ENCODE measurements at regions not wholly inside any gene's neighbourhood (a gene's known extent, or its start where the extent isn't known, plus 50 kb on each side); places are given as distances from the start of the nearest gene placed in this dataset.

DNA sequence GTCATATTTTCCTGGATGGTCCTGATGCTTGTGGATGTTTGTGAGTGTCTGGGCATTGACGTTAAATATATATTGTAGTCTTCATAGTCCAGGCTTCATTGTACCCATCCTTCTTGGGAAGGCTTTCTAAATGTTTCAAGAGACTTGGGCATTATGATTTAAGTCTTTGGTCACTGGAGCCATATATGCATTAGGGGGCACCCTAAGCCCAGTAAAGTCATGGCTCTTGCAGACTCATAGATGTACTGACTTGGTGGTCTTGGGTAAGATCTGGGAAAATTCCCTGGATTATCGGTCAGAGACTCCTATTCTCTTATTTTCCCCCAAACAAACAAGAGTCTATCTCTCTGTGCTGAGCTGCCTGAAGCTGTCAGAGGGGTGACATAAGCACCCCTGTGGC, 271.1 kb downstream of the TRIM36 start:
- POLR2A ChIA-PET (ENCODE audit: low non-redundant PET), result no interaction called here
- Histone ChIP-seq H3K4me1 (ENCODE audit: insufficient read depth, low read length, poor library complexity, severe bottlenecking) (no peaks in the 10 kb centered on the region), H3K36me3 (ENCODE audit: insufficient read depth, low read length, poor library complexity, severe bottlenecking) (no peaks in the 10 kb centered on the region), H3K9me3 (ENCODE audit: low read depth, low read length, poor library complexity, severe bottlenecking) (no peaks in the 10 kb centered on the region), H3K27ac (ENCODE audit: low read depth, low read length, poor library complexity, severe bottlenecking) (no peak overlapping the region), H3K27me3 (replicated peaks; ENCODE audit: insufficient read depth, low read depth, low read length, poor library complexity) (no peaks in the 10 kb centered on the region), H3K4me3 (ENCODE audit: low read depth, low read length, poor library complexity, severe bottlenecking) (no peak overlapping the region)
- DNase-seq (ENCODE audit: low spot score), result peak; percentile 16
- BruUV-seq (replicated peaks), result no TSS peak
- intact Hi-C loops (cut with micrococcal nuclease; ENCODE audit: unreplicated experiment), result loop anchor here (5.0 kb wide), 1 partner anchor 169 kb away; no protein-coding TSS in a partner anchor
- TF ChIP-seq, protein P1, sequence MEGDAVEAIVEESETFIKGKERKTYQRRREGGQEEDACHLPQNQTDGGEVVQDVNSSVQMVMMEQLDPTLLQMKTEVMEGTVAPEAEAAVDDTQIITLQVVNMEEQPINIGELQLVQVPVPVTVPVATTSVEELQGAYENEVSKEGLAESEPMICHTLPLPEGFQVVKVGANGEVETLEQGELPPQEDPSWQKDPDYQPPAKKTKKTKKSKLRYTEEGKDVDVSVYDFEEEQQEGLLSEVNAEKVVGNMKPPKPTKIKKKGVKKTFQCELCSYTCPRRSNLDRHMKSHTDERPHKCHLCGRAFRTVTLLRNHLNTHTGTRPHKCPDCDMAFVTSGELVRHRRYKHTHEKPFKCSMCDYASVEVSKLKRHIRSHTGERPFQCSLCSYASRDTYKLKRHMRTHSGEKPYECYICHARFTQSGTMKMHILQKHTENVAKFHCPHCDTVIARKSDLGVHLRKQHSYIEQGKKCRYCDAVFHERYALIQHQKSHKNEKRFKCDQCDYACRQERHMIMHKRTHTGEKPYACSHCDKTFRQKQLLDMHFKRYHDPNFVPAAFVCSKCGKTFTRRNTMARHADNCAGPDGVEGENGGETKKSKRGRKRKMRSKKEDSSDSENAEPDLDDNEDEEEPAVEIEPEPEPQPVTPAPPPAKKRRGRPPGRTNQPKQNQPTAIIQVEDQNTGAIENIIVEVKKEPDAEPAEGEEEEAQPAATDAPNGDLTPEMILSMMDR (conservative IDR thresholded peaks at IDR 0.05; ENCODE audit: low read depth, low read length), result no peak
- TF ChIP-seq EZH2 (IDR thresholded peaks at IDR 0.05; ENCODE audit: borderline replicate concordance, low read depth, low read length, poor library complexity, severe bottlenecking), result no peak
- CTCF ChIA-PET, result no interaction called here

DNA sequence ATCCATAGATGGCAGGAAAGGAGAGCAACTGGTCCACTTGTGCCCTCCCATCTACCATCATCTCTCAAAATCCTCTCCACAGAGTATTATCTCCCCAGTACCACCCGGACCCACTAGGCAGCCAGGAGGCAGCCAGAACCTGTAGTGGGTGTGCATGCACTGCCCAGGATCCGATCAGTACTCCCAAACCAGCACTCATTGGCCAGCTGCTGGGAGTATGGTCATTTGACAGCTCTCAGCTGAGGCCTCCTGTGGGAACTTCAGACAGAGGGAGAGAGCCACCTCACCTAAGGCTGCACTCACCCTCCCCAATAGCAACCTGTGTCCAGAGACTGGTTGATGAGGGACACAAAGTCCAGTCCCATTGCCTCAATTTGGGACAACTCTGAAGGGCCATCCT, 286.0 kb downstream of the TRIM36 start:
- no peaks in the 10 kb centered on the region for H3K36me3 ChIP-seq (ENCODE audit: insufficient read depth, low read length, poor library complexity, severe bottlenecking)
- no peak for DNase-seq (ENCODE audit: low spot score)
- H3K27me3 ChIP-seq (replicated peaks; ENCODE audit: insufficient read depth, low read depth, low read length, poor library complexity), result no peaks in the 10 kb centered on the region
- CTCF ChIA-PET, result no interaction called here
- POLR2A ChIA-PET (ENCODE audit: low non-redundant PET), result no interaction called here
- no peaks in the 10 kb centered on the region for H3K4me1 ChIP-seq (ENCODE audit: insufficient read depth, low read length, poor library complexity, severe bottlenecking)
- H3K4me3 ChIP-seq (ENCODE audit: low read depth, low read length, poor library complexity, severe bottlenecking), result no peak overlapping the region
- TF ChIP-seq, protein P1 (conservative IDR thresholded peaks at IDR 0.05; ENCODE audit: low read depth, low read length), result no peak
- TF ChIP-seq EZH2 (IDR thresholded peaks at IDR 0.05; ENCODE audit: borderline replicate concordance, low read depth, low read length, poor library complexity, severe bottlenecking), result no peak
- intact Hi-C loops (cut with micrococcal nuclease; ENCODE audit: unreplicated experiment), result no loop called here
- no TSS peak for BruUV-seq (replicated peaks)
- H3K9me3 ChIP-seq (ENCODE audit: low read depth, low read length, poor library complexity, severe bottlenecking), result no peaks in the 10 kb centered on the region
- no peak overlapping the region for H3K27ac ChIP-seq (ENCODE audit: low read depth, low read length, poor library complexity, severe bottlenecking)

DNA sequence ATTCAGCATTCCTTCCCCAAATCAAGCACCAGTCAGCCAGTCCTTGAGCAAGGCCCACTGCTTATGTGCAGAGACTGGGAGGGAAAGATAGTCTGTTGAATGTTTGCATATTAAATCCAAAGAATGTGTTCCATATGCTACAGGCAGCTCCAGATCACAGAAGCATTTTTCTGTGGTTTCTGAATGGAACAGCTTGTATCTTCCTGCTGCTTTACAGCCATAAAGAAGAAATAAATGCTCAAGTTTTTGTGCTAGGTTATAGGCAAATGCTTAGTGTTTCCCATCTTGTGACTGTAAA, 310.3 kb downstream of the TRIM36 start:
- TF ChIP-seq, protein P1 (conservative IDR thresholded peaks at IDR 0.05; ENCODE audit: low read depth, low read length), result no peak
- TF ChIP-seq EZH2 (IDR thresholded peaks at IDR 0.05; ENCODE audit: borderline replicate concordance, low read depth, low read length, poor library complexity, severe bottlenecking), result no peak
- ChIA-PET POLR2A (ENCODE audit: low non-redundant PET) (no interaction called here), CTCF (no interaction called here)
- no peaks in the 10 kb centered on the region for H3K36me3 ChIP-seq (ENCODE audit: insufficient read depth, low read length, poor library complexity, severe bottlenecking)
- no peaks in the 10 kb centered on the region for H3K4me1 ChIP-seq (ENCODE audit: insufficient read depth, low read length, poor library complexity, severe bottlenecking)
- no peaks in the 10 kb centered on the region for H3K9me3 ChIP-seq (ENCODE audit: low read depth, low read length, poor library complexity, severe bottlenecking)
- no TSS peak for BruUV-seq (replicated peaks)
- no peaks in the 10 kb centered on the region for H3K27me3 ChIP-seq (replicated peaks; ENCODE audit: insufficient read depth, low read depth, low read length, poor library complexity)
- no peak overlapping the region for H3K27ac ChIP-seq (ENCODE audit: low read depth, low read length, poor library complexity, severe bottlenecking)
- intact Hi-C loops (cut with micrococcal nuclease; ENCODE audit: unreplicated experiment), result no loop called here
- no peak overlapping the region for H3K4me3 ChIP-seq (ENCODE audit: low read depth, low read length, poor library complexity, severe bottlenecking)
- no peak for DNase-seq (ENCODE audit: low spot score)

Measured in A673 (cell line).